GM12891 (cell line): ENCODE measurements at regions not wholly inside any gene's neighbourhood (a gene's known extent, or its start where the extent isn't known, plus 50 kb on each side); places are given as distances from the start of the nearest gene placed in this dataset.

Experiments
- DNase-seq: peaks from one replicate; pipeline ENCODE4 v3.0.0; 2011; ENCODE audit warnings: low spot score; ENCODE audit not compliant: insufficient read length
- FAIRE-seq: peaks from 2 replicates; lab custom pipeline; 2011; peaks lifted over from hg19 to GRCh38; lab: Jason Lieb, UNC
- PAX5 ChIP-seq: IDR thresholded peaks from 2 replicates; pipeline ENCODE4 v1.6.1; 2011; ENCODE audit warnings: low read length, moderate library complexity, mild to moderate bottlenecking; ENCODE audit not compliant: insufficient read depth, severe bottlenecking
- POLR2A ChIP-seq: IDR thresholded peaks from 2 replicates; pipeline ENCODE4 v1.6.1; 2011; ENCODE audit warnings: low read depth, low read length, control low read depth
- POLR2AphosphoS5 ChIP-seq: IDR thresholded peaks from 2 replicates; pipeline ENCODE4 v1.6.1; 2011; ENCODE audit warnings: low read depth, low read length, control low read depth
- POU2F2 ChIP-seq: IDR thresholded peaks from 2 replicates; pipeline ENCODE4 v1.6.1; 2011; ENCODE audit warnings: low read depth, mild to moderate bottlenecking, control low read depth, low read length, moderate library complexity
- SPI1 ChIP-seq: IDR thresholded peaks from 2 replicates; pipeline ENCODE4 v1.6.1; 2011; ENCODE audit warnings: low read depth, low read length, control low read depth
- TAF1 ChIP-seq: IDR thresholded peaks from 2 replicates; pipeline ENCODE4 v1.6.1; 2011; ENCODE audit warnings: low read depth, low read length, control low read depth

- no peak for FAIRE-seq
- TF ChIP-seq POLR2A (no peak), PAX5 (no peak)
- no peak for DNase-seq
Observed at GRCh38 chr1:79197421-79197820, 190.9 kb upstream of the ADGRL4 start.

- DNase-seq (no peak), FAIRE-seq (no peak)
- TF ChIP-seq SPI1: no peak
- TF ChIP-seq TAF1: no peak
- TF ChIP-seq POU2F2: no peak
- TF ChIP-seq POLR2AphosphoS5: no peak
- no peak for TF ChIP-seq PAX5
- no peak for TF ChIP-seq POLR2A
Observed at GRCh38 chr1:79196211-79196610, 189.7 kb upstream of the ADGRL4 start.

- FAIRE-seq: no peak
Observed at GRCh38 chr1:79193211-79194079, 186.9 kb upstream of the ADGRL4 start.

GRCh38 chr1:79190074-79190473 lies 183.5 kb upstream of the ADGRL4 start:
- TF ChIP-seq POLR2AphosphoS5 (no peak), PAX5 (no peak), POLR2A (no peak), POU2F2 (no peak), SPI1 (no peak), TAF1 (no peak)
- no peak for FAIRE-seq
- DNase-seq: no peak

More at GRCh38 chr1:79193211-79194079, 186.9 kb upstream of the ADGRL4 start:
- no peak for TF ChIP-seq TAF1
- DNase-seq: no peak

- TF ChIP-seq TAF1 (no peak), POU2F2 (no peak), PAX5 (no peak), SPI1 (no peak), POLR2AphosphoS5 (no peak), POLR2A (no peak)
- no peak for FAIRE-seq
- DNase-seq: no peak
Observed at GRCh38 chr1:79188337-79188736, 181.8 kb upstream of the ADGRL4 start.

- TF ChIP-seq POLR2A (no peak), POLR2AphosphoS5 (no peak), TAF1 (no peak), PAX5 (no peak), POU2F2 (no peak), SPI1 (no peak)
- DNase-seq (no peak), FAIRE-seq (no peak)
Observed at GRCh38 chr1:79186260-79186659, 179.7 kb upstream of the ADGRL4 start.

GRCh38 chr1:79177844-79178243 lies 171.3 kb upstream of the ADGRL4 start:
- DNase-seq (no peak), FAIRE-seq (no peak)
- no peak for TF ChIP-seq TAF1
- TF ChIP-seq PAX5: no peak
- no peak for TF ChIP-seq POU2F2
- no peak for TF ChIP-seq POLR2A
- TF ChIP-seq POLR2AphosphoS5: no peak

GRCh38 chr1:79161077-79161476 lies 154.5 kb upstream of the ADGRL4 start:
- TF ChIP-seq PAX5 (no peak), POU2F2 (no peak), SPI1 (no peak), TAF1 (no peak), POLR2AphosphoS5 (no peak), POLR2A (no peak)
- DNase-seq (no peak), FAIRE-seq (no peak)

GRCh38 chr1:79155991-79156390 lies 149.5 kb upstream of the ADGRL4 start:
- FAIRE-seq (no peak), DNase-seq (no peak)
- TF ChIP-seq SPI1: no peak
- no peak for TF ChIP-seq POLR2AphosphoS5
- no peak for TF ChIP-seq POLR2A
- TF ChIP-seq TAF1: no peak
- no peak for TF ChIP-seq POU2F2
- no peak for TF ChIP-seq PAX5
